WERI-Rb-1 (cell line): ENCODE measurements at regions not wholly inside any gene's neighbourhood (a gene's known extent, or its start where the extent isn't known, plus 50 kb on each side); places are given as distances from the start of the nearest gene placed in this dataset.

Experiments used
- DNase-seq: peaks from one replicate; pipeline ENCODE4 v3.0.0-alpha.2; 2020
- H3K27ac ChIP-seq: fragments of 250-450 bp; sonication (Bioruptor Pico); 2 replicates; pipeline ENCODE4 v1.5.1; 2020; ENCODE audit warnings: mild to moderate bottlenecking, moderate library complexity
- H3K27me3 ChIP-seq: fragments of 250-450 bp; sonication (Bioruptor Pico); 2 replicates; pipeline ENCODE4 v1.5.1; 2021; ENCODE audit warnings: mild to moderate bottlenecking, low read depth, moderate library complexity; ENCODE audit not compliant: insufficient read depth, severe bottlenecking
- H3K36me3 ChIP-seq: fragments of 250-450 bp; sonication (Bioruptor Pico); 2 replicates; pipeline ENCODE4 v1.5.1; 2020; ENCODE audit warnings: mild to moderate bottlenecking, moderate library complexity
- H3K4me3 ChIP-seq: 2 replicates; pipeline ENCODE4 v1.5.1; 2011; ENCODE audit warnings: low read depth, mild to moderate bottlenecking, control low read depth, low read length
- H3K9me3 ChIP-seq: fragments of 250-450 bp; sonication (Bioruptor Pico); 2 replicates; pipeline ENCODE4 v1.5.1; 2021; ENCODE audit warnings: mild to moderate bottlenecking, moderate library complexity; ENCODE audit not compliant: severe bottlenecking
- CTCF ChIP-seq: IDR thresholded peaks from 2 replicates; pipeline ENCODE4 v1.5.1; 2011; ENCODE audit warnings: low read depth, mild to moderate bottlenecking, control low read depth, inconsistent platforms, low read length

GRCh38 chr3:147757866-147758265, 348.7 kb downstream of the ZIC1 start:
- no peak overlapping the region for H3K27ac ChIP-seq
- no peak for TF ChIP-seq CTCF
- H3K27me3 ChIP-seq = no peaks in the 10 kb centered on the region
- H3K4me3 ChIP-seq = no peak overlapping the region
- no peak for DNase-seq
- no peaks in the 10 kb centered on the region for H3K36me3 ChIP-seq
- H3K9me3 ChIP-seq = no peaks in the 10 kb centered on the region

GRCh38 chr3:147758771-147759170, 349.6 kb downstream of the ZIC1 start:
- no peaks in the 10 kb centered on the region for H3K36me3 ChIP-seq
- DNase-seq = no peak
- no peak overlapping the region for H3K27ac ChIP-seq
- no peaks in the 10 kb centered on the region for H3K27me3 ChIP-seq
- no peaks in the 10 kb centered on the region for H3K9me3 ChIP-seq
- no peak overlapping the region for H3K4me3 ChIP-seq
- TF ChIP-seq CTCF = no peak

GRCh38 chr3:147760085-147760484, 350.9 kb downstream of the ZIC1 start:
- Histone ChIP-seq H3K27ac (no peak overlapping the region), H3K4me3 (no peak overlapping the region), H3K27me3 (no peaks in the 10 kb centered on the region), H3K36me3 (no peaks in the 10 kb centered on the region), H3K9me3 (no peaks in the 10 kb centered on the region)
- DNase-seq = no peak
- TF ChIP-seq CTCF = no peak

- no peak overlapping the region for H3K27ac ChIP-seq
- H3K36me3 ChIP-seq = no peaks in the 10 kb centered on the region
- H3K4me3 ChIP-seq = no peak overlapping the region
- no peaks in the 10 kb centered on the region for H3K27me3 ChIP-seq
- TF ChIP-seq CTCF = no peak
- no peaks in the 10 kb centered on the region for H3K9me3 ChIP-seq
- no peak for DNase-seq
Observed at GRCh38 chr3:147760941-147761340, 351.8 kb downstream of the ZIC1 start.

GRCh38 chr3:147773116-147773630, 364.0 kb downstream of the ZIC1 start:
- Histone ChIP-seq H3K4me3 (no peak overlapping the region), H3K27me3 (no peaks in the 10 kb centered on the region), H3K27ac (no peak overlapping the region), H3K36me3 (no peaks in the 10 kb centered on the region), H3K9me3 (no peaks in the 10 kb centered on the region)
- no peak for DNase-seq
- no peak for TF ChIP-seq CTCF

- no peaks in the 10 kb centered on the region for H3K9me3 ChIP-seq
- H3K4me3 ChIP-seq = no peak overlapping the region
- no peak for DNase-seq
- H3K36me3 ChIP-seq = no peaks in the 10 kb centered on the region
- H3K27me3 ChIP-seq = no peaks in the 10 kb centered on the region
- no peak for TF ChIP-seq CTCF
- H3K27ac ChIP-seq = no peak overlapping the region
Observed at GRCh38 chr3:147775411-147775810, 366.2 kb downstream of the ZIC1 start.
